GM12864 (cell line): ENCODE measurements at regions not wholly inside any gene's neighbourhood (a gene's known extent, or its start where the extent isn't known, plus 50 kb on each side); places are given as distances from the start of the nearest gene placed in this dataset.

Experiments used
- DNase-seq: peaks from one replicate; pipeline ENCODE4 v3.0.0-alpha.2; 2011; ENCODE audit warnings: low read depth
- H3K4me3 ChIP-seq: 2 replicates; pipeline ENCODE4 v1.5.1; 2011; ENCODE audit warnings: mild to moderate bottlenecking, low read depth, low read length, control low read depth
- TF ChIP-seq, protein P1 (sequence below): IDR thresholded peaks from 2 replicates; pipeline ENCODE4 v1.5.1; 2011; ENCODE audit warnings: low read depth, mild to moderate bottlenecking, moderate library complexity, low read length, control low read depth, inconsistent platforms; ENCODE audit errors: missing control alignments

DNA sequence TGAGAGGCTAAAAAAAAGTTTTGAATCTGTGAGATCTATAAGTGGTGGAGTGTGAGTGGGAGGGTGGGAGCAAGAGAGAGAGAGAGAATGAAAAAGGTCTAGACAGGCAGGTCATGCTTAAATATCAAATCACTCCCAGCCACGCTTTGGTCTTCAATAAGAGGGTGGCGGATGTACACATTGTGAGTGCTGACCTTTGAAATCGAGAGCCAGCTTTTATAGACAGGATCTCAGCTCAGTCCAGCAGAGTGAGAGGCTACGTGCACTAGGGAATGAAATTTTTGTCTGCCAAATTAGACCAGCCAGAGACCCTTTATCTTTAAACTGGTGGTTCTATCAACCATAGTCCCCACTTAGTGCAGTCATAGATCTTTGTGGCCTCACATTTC, 342.3 kb upstream of the PROK2 start:
- H3K4me3 ChIP-seq, result no peak overlapping the region
- DNase-seq, result no peak
- TF ChIP-seq, protein P1, sequence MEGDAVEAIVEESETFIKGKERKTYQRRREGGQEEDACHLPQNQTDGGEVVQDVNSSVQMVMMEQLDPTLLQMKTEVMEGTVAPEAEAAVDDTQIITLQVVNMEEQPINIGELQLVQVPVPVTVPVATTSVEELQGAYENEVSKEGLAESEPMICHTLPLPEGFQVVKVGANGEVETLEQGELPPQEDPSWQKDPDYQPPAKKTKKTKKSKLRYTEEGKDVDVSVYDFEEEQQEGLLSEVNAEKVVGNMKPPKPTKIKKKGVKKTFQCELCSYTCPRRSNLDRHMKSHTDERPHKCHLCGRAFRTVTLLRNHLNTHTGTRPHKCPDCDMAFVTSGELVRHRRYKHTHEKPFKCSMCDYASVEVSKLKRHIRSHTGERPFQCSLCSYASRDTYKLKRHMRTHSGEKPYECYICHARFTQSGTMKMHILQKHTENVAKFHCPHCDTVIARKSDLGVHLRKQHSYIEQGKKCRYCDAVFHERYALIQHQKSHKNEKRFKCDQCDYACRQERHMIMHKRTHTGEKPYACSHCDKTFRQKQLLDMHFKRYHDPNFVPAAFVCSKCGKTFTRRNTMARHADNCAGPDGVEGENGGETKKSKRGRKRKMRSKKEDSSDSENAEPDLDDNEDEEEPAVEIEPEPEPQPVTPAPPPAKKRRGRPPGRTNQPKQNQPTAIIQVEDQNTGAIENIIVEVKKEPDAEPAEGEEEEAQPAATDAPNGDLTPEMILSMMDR, result no peak

DNA sequence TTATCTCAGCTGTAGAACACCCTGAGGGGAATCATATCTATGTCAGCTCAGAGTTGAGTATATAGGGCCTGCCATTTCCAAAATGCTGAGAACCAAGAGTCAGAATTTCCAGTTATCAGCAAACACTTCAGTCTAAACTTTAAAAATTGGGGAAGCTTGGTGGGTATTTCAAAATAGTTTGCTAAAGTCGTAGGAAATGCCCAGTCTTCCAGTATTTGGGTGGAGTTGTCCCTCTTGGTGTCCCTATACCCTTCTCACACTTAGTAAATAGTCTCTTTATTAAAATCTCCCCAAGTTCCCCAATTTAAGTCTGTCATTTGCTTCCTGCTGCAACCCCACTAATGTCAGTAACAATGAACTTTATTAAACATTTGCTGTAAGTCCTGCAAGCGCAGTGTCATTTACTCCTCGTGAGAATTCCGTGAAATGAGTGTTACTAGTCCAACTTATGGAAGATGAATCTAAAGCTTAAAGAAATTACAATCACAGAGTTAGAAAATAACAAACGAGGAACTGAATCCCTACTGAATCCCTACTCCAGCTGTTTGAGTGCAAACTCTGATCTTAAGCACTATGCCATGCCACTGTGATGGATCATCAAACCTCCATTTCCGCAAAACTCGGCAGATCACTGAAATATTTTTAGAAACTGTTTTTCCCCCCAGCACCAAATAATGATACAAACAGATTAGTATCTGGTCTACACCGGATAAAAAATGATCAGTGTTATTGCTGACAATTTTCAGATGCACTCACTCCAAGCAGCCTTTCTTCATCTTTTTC, 341.7 kb upstream of the PROK2 start:
- no peak for DNase-seq
- no peak overlapping the region for H3K4me3 ChIP-seq
- TF ChIP-seq, protein P1, result no peak

DNA sequence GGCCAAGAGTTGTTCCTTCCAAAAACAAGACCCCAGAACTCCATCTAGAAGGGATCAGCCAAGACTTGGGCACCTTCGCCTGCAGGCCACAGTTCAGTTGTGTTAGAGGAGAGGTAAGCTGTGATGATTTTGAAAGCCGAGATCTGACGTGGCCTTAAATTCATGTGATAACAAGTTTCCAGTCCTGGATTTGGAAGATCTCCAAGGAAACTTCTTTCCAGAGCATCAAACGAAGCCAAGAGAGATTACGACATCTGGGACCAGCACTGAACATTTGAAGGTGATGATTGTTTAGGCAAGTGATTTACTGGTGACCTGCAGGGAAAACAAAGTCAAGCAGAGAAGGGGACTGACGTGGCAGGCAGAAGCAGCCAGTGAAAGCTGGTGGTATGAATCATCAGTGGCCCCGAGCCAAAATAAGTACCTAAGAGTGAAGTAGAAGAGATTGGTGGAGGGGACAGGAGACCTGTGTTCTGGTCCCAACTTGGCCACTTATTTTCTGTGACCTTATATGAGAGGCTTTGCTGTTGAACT, 339.0 kb upstream of the PROK2 start:
- no peak for DNase-seq
- H3K4me3 ChIP-seq, result no peak overlapping the region
- TF ChIP-seq, protein P1, result no peak

DNA sequence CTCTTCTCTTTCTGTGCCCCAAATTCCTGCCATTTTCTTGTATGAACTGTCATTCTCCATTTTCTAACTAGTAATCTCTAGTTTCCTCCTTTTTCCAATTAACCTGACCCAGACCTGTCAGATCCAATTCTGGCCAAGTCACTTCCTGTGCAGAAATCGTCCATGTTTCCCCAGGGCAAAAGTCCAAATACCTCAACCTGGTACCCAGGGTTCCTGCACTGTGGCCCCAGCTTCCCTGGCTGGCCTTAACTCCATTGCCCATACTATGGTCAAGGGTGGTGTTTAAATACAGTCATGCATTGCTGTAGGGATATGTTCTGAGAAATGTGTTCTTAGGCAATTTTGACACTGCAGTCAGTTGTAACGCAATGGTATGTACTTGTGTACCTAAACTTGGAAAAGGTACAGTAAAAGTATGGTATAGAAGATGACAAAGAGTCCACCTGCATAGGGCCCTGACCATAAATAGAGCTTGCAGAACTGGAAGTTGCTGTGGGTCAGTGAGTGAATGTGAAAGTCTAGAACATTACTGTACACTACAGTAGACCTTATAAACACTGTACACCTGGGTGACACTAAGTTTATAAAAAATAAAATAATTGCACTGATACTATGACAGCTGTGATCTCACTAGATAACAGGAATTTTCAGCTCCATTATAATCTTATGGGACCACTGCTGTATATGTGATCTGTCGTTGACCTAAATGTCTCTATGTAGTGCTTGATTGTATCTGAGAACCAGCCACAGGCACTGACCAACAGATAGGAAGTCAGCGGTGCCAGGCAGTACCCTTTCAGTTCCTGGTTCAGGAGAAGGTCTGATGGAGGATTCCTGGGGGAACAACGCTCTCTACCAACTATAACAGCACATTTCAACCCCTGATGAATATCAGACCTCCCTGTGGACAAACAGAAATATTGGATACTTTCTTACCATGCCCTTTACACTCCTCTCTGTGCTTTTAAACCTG, 336.1 kb upstream of the PROK2 start:
- no peak overlapping the region for H3K4me3 ChIP-seq
- DNase-seq, result no peak
- TF ChIP-seq, protein P1, result no peak

DNA sequence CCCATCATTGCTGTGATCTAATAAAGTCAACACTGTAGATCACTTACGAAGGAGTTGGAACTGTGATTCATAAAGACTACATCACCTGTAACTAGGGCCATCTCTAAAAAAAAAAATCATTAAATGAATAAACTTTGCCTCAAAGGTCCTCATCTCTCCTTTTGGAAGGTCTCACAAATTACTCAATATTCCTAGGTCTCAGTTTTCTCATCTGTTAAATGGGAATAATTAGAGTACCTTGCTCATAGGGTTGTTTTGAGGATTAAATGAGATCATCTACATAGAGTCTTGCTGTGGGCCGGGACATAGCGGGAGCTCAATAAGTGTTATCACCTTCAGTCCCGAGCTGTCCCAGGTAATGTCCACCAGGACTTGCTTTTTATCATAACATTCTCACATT, 335.1 kb upstream of the PROK2 start:
- H3K4me3 ChIP-seq, result no peak overlapping the region
- no peak for DNase-seq
- TF ChIP-seq, protein P1, result no peak

DNA sequence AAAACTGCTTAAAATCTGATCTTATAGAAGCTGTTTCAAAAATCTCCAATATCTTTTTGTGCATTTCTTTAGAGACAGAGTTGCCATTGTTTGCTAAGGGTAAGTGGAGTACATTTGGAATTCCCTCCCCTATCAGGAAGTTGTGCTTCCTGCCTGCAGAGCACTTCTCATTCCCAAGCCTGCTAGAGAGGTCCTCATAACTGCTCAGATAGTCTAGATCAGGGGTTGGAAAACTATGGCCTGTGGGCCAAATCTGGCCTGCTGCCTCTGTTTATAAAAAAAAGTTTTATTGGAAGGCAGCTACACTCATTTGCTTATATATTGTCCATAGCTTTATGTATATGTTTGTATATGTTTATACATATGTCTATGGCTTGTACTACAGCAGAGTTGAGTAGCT, 333.7 kb upstream of the PROK2 start:
- no peak overlapping the region for H3K4me3 ChIP-seq
- TF ChIP-seq, protein P1, result no peak
- DNase-seq, result no peak
